Colonic mucosa (tissue), 4 donors: ENCODE measurements at regions not wholly inside any gene's neighbourhood (a gene's known extent, or its start where the extent isn't known, plus 50 kb on each side); places are given as distances from the start of the nearest gene placed in this dataset.

ENCODE experiments used
- DNase-seq: peaks from one replicate; pipeline ENCODE4 v3.0.0-alpha.2; 2020
- H3K27ac ChIP-seq: fragments of 200-600 bp; one replicate; pipeline ENCODE4 v1.8.0; 2021
- H3K27me3 ChIP-seq: fragments of 200-600 bp; one replicate; pipeline ENCODE4 v1.8.0; 2021
- H3K36me3 ChIP-seq: fragments of 200-600 bp; one replicate; pipeline ENCODE4 v1.8.0; 2021
- H3K4me1 ChIP-seq: fragments of 200-600 bp; one replicate; pipeline ENCODE4 v1.8.0; 2021; ENCODE audit warnings: mild to moderate bottlenecking
- H3K4me3 ChIP-seq: fragments of 200-600 bp; one replicate; pipeline ENCODE4 v1.8.0; 2021
- H3K9ac ChIP-seq, 2 donors: one replicate each; pipeline ENCODE4 v1.7.0; 2013; ENCODE audit warnings: control low read depth in 2 of 2, low read depth in 2 of 2, low read length in 2 of 2
- H3K9me3 ChIP-seq: fragments of 200-600 bp; one replicate; pipeline ENCODE4 v1.8.0; 2021
- CTCF ChIP-seq: fragments of 200-600 bp; IDR thresholded peaks from one replicate; pipeline ENCODE4 v1.8.0; 2022; ENCODE audit warnings: antibody characterized with exemption, mild to moderate bottlenecking
- intact Hi-C: fragments of 100-400 bp; cut with DNase I; formaldehyde crosslinking; loops from one replicate; pipeline ENCODE4 v1.14.1; 2022
- donor health status: healthy.
- donor health status: DM: no; HTN: no; CAD: no.
- donor health status: DM: no; HTN: no; CAD: no.

- Histone ChIP-seq H3K27me3 (no peaks in the 10 kb centered on the region), H3K27ac (no peak overlapping the region), H3K4me1 (no peaks in the 10 kb centered on the region), H3K4me3 (no peak overlapping the region), H3K9ac (no peak overlapping the region), H3K9me3 (no peaks in the 10 kb centered on the region), H3K36me3 (no peaks in the 10 kb centered on the region)
- TF ChIP-seq CTCF = no peak
- intact Hi-C loops = no loop called here
- no peak for DNase-seq
Measured at GRCh38 chr10:106308284-106308683, 856.2 kb downstream of the SORCS1 start.

GRCh38 chr10:106304056-106304455 lies 860.5 kb downstream of the SORCS1 start:
- Histone ChIP-seq H3K27me3 (no peaks in the 10 kb centered on the region), H3K9me3 (no peaks in the 10 kb centered on the region), H3K9ac (no peak overlapping the region), H3K36me3 (no peaks in the 10 kb centered on the region), H3K4me1 (no peaks in the 10 kb centered on the region), H3K27ac (no peak overlapping the region), H3K4me3 (no peak overlapping the region)
- intact Hi-C loops = no loop called here
- no peak for DNase-seq
- no peak for TF ChIP-seq CTCF

GRCh38 chr10:106302961-106303360 lies 861.5 kb downstream of the SORCS1 start:
- intact Hi-C loops = no loop called here
- DNase-seq = no peak
- Histone ChIP-seq H3K27me3 (no peaks in the 10 kb centered on the region), H3K9me3 (no peaks in the 10 kb centered on the region), H3K36me3 (no peaks in the 10 kb centered on the region), H3K4me1 (no peaks in the 10 kb centered on the region), H3K9ac (no peak overlapping the region), H3K4me3 (no peak overlapping the region), H3K27ac (no peak overlapping the region)
- TF ChIP-seq CTCF = no peak

DNA sequence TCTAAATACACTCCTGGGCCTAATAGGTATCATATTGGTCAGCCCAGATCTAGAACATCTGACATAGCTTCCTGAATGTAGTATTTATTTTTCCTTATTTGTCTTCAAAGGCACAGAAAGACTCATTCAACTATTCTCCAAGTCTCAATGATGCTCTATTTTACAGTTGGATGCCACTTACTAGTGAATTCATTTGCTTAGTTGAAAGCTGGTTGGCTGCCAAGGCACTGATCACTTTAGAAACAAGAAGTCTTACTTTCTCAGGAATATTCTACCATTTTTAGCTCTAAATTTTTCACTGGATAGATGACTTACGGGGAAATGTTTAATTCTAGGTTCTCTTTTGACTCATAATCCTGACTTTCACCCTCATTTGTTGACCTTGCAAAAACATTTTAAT lies 863.4 kb downstream of the SORCS1 start:
- Histone ChIP-seq H3K27ac (no peak overlapping the region), H3K4me1 (no peaks in the 10 kb centered on the region), H3K27me3 (no peaks in the 10 kb centered on the region), H3K9me3 (no peaks in the 10 kb centered on the region), H3K9ac (no peak overlapping the region), H3K36me3 (no peaks in the 10 kb centered on the region), H3K4me3 (no peak overlapping the region)
- TF ChIP-seq CTCF = no peak
- no peak for DNase-seq
- intact Hi-C loops = no loop called here

DNA sequence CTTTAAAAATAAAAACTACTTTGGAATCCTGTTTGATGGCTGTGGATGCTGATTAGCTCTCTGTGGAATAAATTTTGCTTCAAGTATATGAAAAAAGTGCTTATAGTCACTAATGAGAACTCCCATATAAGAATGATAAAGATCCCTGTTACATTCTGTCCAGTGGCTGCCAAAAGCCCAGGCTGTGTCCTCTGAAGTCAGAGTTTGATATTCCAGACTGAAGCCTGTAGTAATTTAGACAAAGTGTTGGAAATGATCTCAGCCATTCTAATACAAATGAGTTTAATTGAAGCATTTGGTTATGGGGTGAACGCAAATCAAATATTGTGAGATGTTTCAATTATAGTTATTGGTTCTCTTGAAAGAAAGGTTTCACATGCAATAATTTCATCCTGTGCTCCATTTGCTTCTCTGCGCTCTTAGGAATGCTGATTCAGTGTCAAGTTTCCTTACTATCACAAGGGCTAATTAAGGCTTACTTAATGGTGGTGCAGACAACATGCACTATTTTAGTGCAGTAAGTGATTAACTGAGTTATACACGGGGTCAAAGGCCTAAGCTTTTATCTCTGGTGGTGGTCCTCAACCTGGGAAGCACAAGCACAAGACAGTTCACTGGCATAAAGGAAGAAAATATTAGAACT lies 867.6 kb downstream of the SORCS1 start:
- intact Hi-C loops = no loop called here
- no peaks in the 10 kb centered on the region for H3K4me1 ChIP-seq
- no peaks in the 10 kb centered on the region for H3K9me3 ChIP-seq
- no peaks in the 10 kb centered on the region for H3K36me3 ChIP-seq
- H3K27ac ChIP-seq = no peak overlapping the region
- H3K27me3 ChIP-seq = no peaks in the 10 kb centered on the region
- H3K9ac ChIP-seq = no peak overlapping the region
- TF ChIP-seq CTCF = no peak
- no peak overlapping the region for H3K4me3 ChIP-seq
- DNase-seq = no peak
